ENCODE measurements at regions not wholly inside any gene's neighbourhood (a gene's known extent, or its start where the extent isn't known, plus 50 kb on each side); places are given as distances from the start of the nearest gene placed in this dataset.
"Not testable (repeated sequence)": the region's sequence is repeated elsewhere in the genome, so short reads cannot be mapped to it uniquely, and the experiment has no call there.

GRCh38 chr14:65153101-65153500 is 50.8 kb upstream of the MAX start:
- no peak for DNase-seq

- no peak for DNase-seq
Measured at GRCh38 chr14:65156568-65157366, 54.5 kb upstream of the MAX start.

- no peak for DNase-seq
Measured at GRCh38 chr14:65159281-65160062, 57.2 kb upstream of the MAX start.

GRCh38 chr14:65160091-65160490 is 57.8 kb upstream of the MAX start:
- no peak for DNase-seq

GRCh38 chr14:65162031-65162430 is 59.7 kb upstream of the MAX start:
- DNase-seq = no peak

- peak in 1 of 2 experiments; percentile 7 for DNase-seq
Measured at GRCh38 chr14:65164068-65164824, 61.9 kb upstream of the MAX start.

GRCh38 chr14:65164825-65165135 is 62.5 kb upstream of the MAX start:
- no peak for DNase-seq

GRCh38 chr14:65167072-65167645 is 64.8 kb upstream of the MAX start:
- no peak for DNase-seq

GRCh38 chr14:65168840-65169239 is 66.5 kb upstream of the MAX start:
- no peak for DNase-seq

GRCh38 chr14:65169351-65169750 is 67.0 kb upstream of the MAX start:
- DNase-seq = no peak

GRCh38 chr14:65170318-65170717 is 68.0 kb upstream of the MAX start:
- DNase-seq = no peak

GRCh38 chr14:65170768-65171507 is 68.6 kb upstream of the MAX start:
- peak; percentile 19 to 29 for DNase-seq

- DNase-seq = no peak
Measured at GRCh38 chr14:65173973-65174693, 71.8 kb upstream of the MAX start.

GRCh38 chr14:65174783-65175182 is 72.5 kb upstream of the MAX start:
- no peak for DNase-seq

GRCh38 chr14:65177551-65177950 is 75.2 kb upstream of the MAX start:
- DNase-seq = no peak

GRCh38 chr14:65179231-65179630 is 76.9 kb upstream of the MAX start:
- DNase-seq = not testable (repeated sequence)

- DNase-seq = peak; percentile 14 to 19
Measured at GRCh38 chr14:65179918-65180724, 77.8 kb upstream of the MAX start.

- DNase-seq = no peak
Measured at GRCh38 chr14:65180725-65181025, 78.4 kb upstream of the MAX start.

GRCh38 chr14:65184032-65184764 is 81.9 kb upstream of the MAX start:
- no peak for DNase-seq

- DNase-seq = no peak
Measured at GRCh38 chr14:65185829-65186228, 83.5 kb upstream of the MAX start.
